HG03196 (cell line): ENCODE measurements at regions not wholly inside any gene's neighbourhood (a gene's known extent, or its start where the extent isn't known, plus 50 kb on each side); places are given as distances from the start of the nearest gene placed in this dataset.
"Not testable (repeated sequence)": the region's sequence is repeated elsewhere in the genome, so short reads cannot be mapped to it uniquely, and the experiment has no call there.

Source experiments
- ATAC-seq: cut with Tn5 transposase; IDR thresholded peaks from one replicate; pipeline ENCODE4 v1.9.1; 2021; ENCODE audit not compliant: unreplicated experiment

GRCh38 chr7:97373736-97374135 lies 256.2 kb downstream of the SDHAF3 start:
- ATAC-seq, result no peak

- ATAC-seq, result no peak
Observed at GRCh38 chr7:97377713-97378112, 260.2 kb downstream of the SDHAF3 start.

GRCh38 chr7:97381815-97382554 lies 264.5 kb downstream of the SDHAF3 start:
- no peak for ATAC-seq

- no peak for ATAC-seq
Observed at GRCh38 chr7:97390052-97390451, 272.6 kb downstream of the SDHAF3 start.

- no peak for ATAC-seq
Observed at GRCh38 chr7:97390915-97391593, 273.6 kb downstream of the SDHAF3 start.

GRCh38 chr7:97401398-97401797 lies 283.9 kb downstream of the SDHAF3 start:
- ATAC-seq, result no peak

- ATAC-seq, result no peak
Observed at GRCh38 chr7:97405835-97406234, 288.3 kb downstream of the SDHAF3 start.

- ATAC-seq, result no peak
Observed at GRCh38 chr7:97407106-97407505, 289.6 kb downstream of the SDHAF3 start.

GRCh38 chr7:97409346-97409745 lies 291.8 kb downstream of the SDHAF3 start:
- ATAC-seq, result no peak

GRCh38 chr7:97418312-97418711 lies 300.8 kb downstream of the SDHAF3 start:
- no peak for ATAC-seq

- ATAC-seq, result no peak
Observed at GRCh38 chr7:97419898-97420297, 302.4 kb downstream of the SDHAF3 start.

GRCh38 chr7:97421307-97421930 lies 303.9 kb downstream of the SDHAF3 start:
- no peak for ATAC-seq

- no peak for ATAC-seq
Observed at GRCh38 chr7:97422046-97422445, 304.5 kb downstream of the SDHAF3 start.

GRCh38 chr7:97430006-97430405 lies 301.9 kb upstream of the TAC1 start:
- no peak for ATAC-seq

GRCh38 chr7:97439637-97440214 lies 292.2 kb upstream of the TAC1 start:
- no peak for ATAC-seq

GRCh38 chr7:97446361-97446760 lies 285.5 kb upstream of the TAC1 start:
- ATAC-seq, result no peak

GRCh38 chr7:97449448-97449847 lies 282.4 kb upstream of the TAC1 start:
- not testable (repeated sequence) for ATAC-seq

GRCh38 chr7:97450516-97450915 lies 281.4 kb upstream of the TAC1 start:
- ATAC-seq, result no peak

- ATAC-seq, result no peak
Observed at GRCh38 chr7:97454636-97455035, 277.2 kb upstream of the TAC1 start.

- ATAC-seq, result no peak
Observed at GRCh38 chr7:97457054-97457453, 274.8 kb upstream of the TAC1 start.

GRCh38 chr7:97460433-97460832 lies 271.5 kb upstream of the TAC1 start:
- no peak for ATAC-seq

- ATAC-seq, result no peak
Observed at GRCh38 chr7:97461596-97461995, 270.3 kb upstream of the TAC1 start.
